Transverse colon (tissue), 4 donors: ENCODE measurements at regions not wholly inside any gene's neighbourhood (a gene's known extent, or its start where the extent isn't known, plus 50 kb on each side); places are given as distances from the start of the nearest gene placed in this dataset.

Experiments used
- DNase-seq: peaks from one replicate; pipeline ENCODE4 v3.0.0-alpha.2; 2019
- H3K27ac ChIP-seq, 4 donors: fragments of 200-600 bp; sonication (generic); 2 replicates each; pipeline ENCODE4 v1.5.1; 2016 to 2018; ENCODE audit warnings: inconsistent platforms in 4 of 4
- H3K27me3 ChIP-seq: fragments of 200-600 bp; sonication (generic); 2 replicates; pipeline ENCODE4 v1.5.1; 2017; ENCODE audit warnings: inconsistent platforms
- H3K36me3 ChIP-seq, 4 donors: fragments of 200-600 bp; sonication (generic); 2 replicates each; pipeline ENCODE4 v1.5.1; 2017 to 2019; ENCODE audit warnings: inconsistent platforms in 4 of 4
- H3K4me1 ChIP-seq, 4 donors: fragments of 200-600 bp; sonication (generic); 2 replicates each; pipeline ENCODE4 v1.5.1; 2017 to 2020; ENCODE audit warnings: inconsistent platforms in 4 of 4
- H3K4me3 ChIP-seq, 4 donors: fragments of 200-600 bp; sonication (generic); 1 replicate in 1 of 4; 2 replicates in 3 of 4; pipeline versions ENCODE4 v1.5.1 to v1.6.1; 2017 to 2019; ENCODE audit warnings: inconsistent platforms in 4 of 4
- H3K9me3 ChIP-seq, 2 donors: fragments of 200-600 bp; sonication (generic); 2 replicates each; pipeline ENCODE4 v1.5.1; 2017 to 2019; ENCODE audit warnings: inconsistent platforms in 2 of 2
- CTCF ChIP-seq, 5 experiments: fragments of 200-600 bp in 3 of 5; fragments of 450-650 bp in 2 of 5; sonication (generic) in 3 of 5; IDR thresholded peaks; 1 replicate in 2 of 5; 2 replicates in 3 of 5; pipeline ENCODE4 v1.5.1; 2016 to 2017; ENCODE audit warnings: antibody characterized with exemption in 5 of 5, inconsistent platforms in 3 of 5, mild to moderate bottlenecking in 2 of 5, moderate library complexity in 1 of 5
- EP300 ChIP-seq: sonication (generic); formaldehyde crosslinking; IDR thresholded peaks from one replicate; pipeline ENCODE4 v1.6.1; 2017; ENCODE audit warnings: antibody characterized with exemption, low read depth
- POLR2A ChIP-seq: fragments of 450-650 bp; IDR thresholded peaks from one replicate; pipeline ENCODE4 v1.6.1; 2016; ENCODE audit warnings: antibody characterized with exemption, mild to moderate bottlenecking, moderate library complexity
- POLR2AphosphoS5 ChIP-seq, 3 donors: sonication (generic); formaldehyde crosslinking; IDR thresholded peaks; one replicate each; pipeline ENCODE4 v1.6.1; 2016; ENCODE audit warnings: antibody characterized with exemption in 3 of 3
- WGBS, 2 donors: methylation state at CpG; one replicate each; pipeline ENCODE4 v1.1.5; 2018; ENCODE audit warnings: low coverage in 1 of 2; 5-methylcytosine and 5-hydroxymethylcytosine counted together
- in situ Hi-C, 4 donors: fragments of 200-750 bp; cut with MboI; loops; one replicate each; pipeline versions ENCODE4 v1.15.0 to v1.15.1; 2017; ENCODE audit warnings: low sequenced_read_pairs in 3 of 4, low pct_ligation_motif_present in 1 of 4, low pct_unique_long_range_greater_than_20kb in 1 of 4
- intact Hi-C: fragments of 100-400 bp; cut with DNase I; formaldehyde crosslinking; loops from one replicate; pipeline ENCODE4 v1.15.1; 2023; ENCODE audit warnings: low total_unique reads

- WGBS, 2 donors = 81 to 94% methylated on average over 2 of the region's 2 CpGs
- Histone ChIP-seq H3K4me1 (no peaks in the 10 kb centered on the region), H3K9me3 (no peaks in the 10 kb centered on the region), H3K27ac (no peak overlapping the region), H3K36me3 (no peaks in the 10 kb centered on the region), H3K4me3 (no peak overlapping the region), H3K27me3 (no peaks in the 10 kb centered on the region)
- in situ Hi-C loops = no loop called here
- intact Hi-C loops = no loop called here
- no peak for DNase-seq
- no peak for TF ChIP-seq EP300
- no peak for TF ChIP-seq CTCF (IDR thresholded peaks at IDR 0.05)
- no peak for TF ChIP-seq POLR2AphosphoS5 (IDR thresholded peaks at IDR 0.05)
- TF ChIP-seq POLR2A = no peak
Measured at GRCh38 chr11:104323841-104324240, 159.9 kb upstream of the PDGFD start.

- Histone ChIP-seq H3K27ac (no peak overlapping the region), H3K4me1 (no peaks in the 10 kb centered on the region), H3K9me3 (no peaks in the 10 kb centered on the region), H3K36me3 (no peaks in the 10 kb centered on the region), H3K4me3 (no peak overlapping the region), H3K27me3 (no peaks in the 10 kb centered on the region)
- intact Hi-C loops (no loop called here), in situ Hi-C loops (no loop called here)
- TF ChIP-seq POLR2A = no peak
- TF ChIP-seq CTCF (IDR thresholded peaks at IDR 0.05) = no peak
- TF ChIP-seq EP300 = no peak
- no peak for TF ChIP-seq POLR2AphosphoS5 (IDR thresholded peaks at IDR 0.05)
- WGBS, 2 donors = 61 to 64% methylated on average over 3 to 4 of the region's 4 CpGs
- no peak for DNase-seq
Measured at GRCh38 chr11:104322696-104323095, 158.7 kb upstream of the PDGFD start.

- 44 to 94% methylated on average over 1 of the region's 1 CpG for WGBS, 2 donors
- no peak overlapping the region for H3K4me3 ChIP-seq
- no peak overlapping the region for H3K27ac ChIP-seq
- DNase-seq = no peak
- in situ Hi-C loops = no loop called here
- no peaks in the 10 kb centered on the region for H3K36me3 ChIP-seq
- intact Hi-C loops = no loop called here
- no peak for TF ChIP-seq CTCF (IDR thresholded peaks at IDR 0.05)
- TF ChIP-seq EP300 = no peak
- TF ChIP-seq POLR2AphosphoS5 (IDR thresholded peaks at IDR 0.05) = no peak
- no peak for TF ChIP-seq POLR2A
- no peaks in the 10 kb centered on the region for H3K27me3 ChIP-seq
- H3K9me3 ChIP-seq = no peaks in the 10 kb centered on the region
- no peaks in the 10 kb centered on the region for H3K4me1 ChIP-seq
Measured at GRCh38 chr11:104320956-104321355, 157.0 kb upstream of the PDGFD start.

GRCh38 chr11:104320097-104320496, 156.2 kb upstream of the PDGFD start:
- no peak for DNase-seq
- intact Hi-C loops (no loop called here), in situ Hi-C loops (no loop called here)
- no peak overlapping the region for H3K4me3 ChIP-seq
- TF ChIP-seq POLR2AphosphoS5 (IDR thresholded peaks at IDR 0.05) (no peak), POLR2A (no peak), EP300 (no peak), CTCF (IDR thresholded peaks at IDR 0.05) (no peak)
- no peak overlapping the region for H3K27ac ChIP-seq
- no peaks in the 10 kb centered on the region for H3K36me3 ChIP-seq
- no peaks in the 10 kb centered on the region for H3K4me1 ChIP-seq
- no peaks in the 10 kb centered on the region for H3K9me3 ChIP-seq
- H3K27me3 ChIP-seq = no peaks in the 10 kb centered on the region
